GM18519 (cell line): ENCODE measurements at regions not wholly inside any gene's neighbourhood (a gene's known extent, or its start where the extent isn't known, plus 50 kb on each side); places are given as distances from the start of the nearest gene placed in this dataset.

Experiments
- ATAC-seq: cut with Tn5 transposase; IDR thresholded peaks from one replicate; pipeline ENCODE4 v1.9.1; 2021; ENCODE audit warnings: mild to moderate bottlenecking, moderate library complexity; ENCODE audit not compliant: unreplicated experiment, low FRiP score

- no peak for ATAC-seq
These were observed 375.2 kb upstream of the RPS6KA3 start for GRCh38 chrX:20641954-20642353.

DNA sequence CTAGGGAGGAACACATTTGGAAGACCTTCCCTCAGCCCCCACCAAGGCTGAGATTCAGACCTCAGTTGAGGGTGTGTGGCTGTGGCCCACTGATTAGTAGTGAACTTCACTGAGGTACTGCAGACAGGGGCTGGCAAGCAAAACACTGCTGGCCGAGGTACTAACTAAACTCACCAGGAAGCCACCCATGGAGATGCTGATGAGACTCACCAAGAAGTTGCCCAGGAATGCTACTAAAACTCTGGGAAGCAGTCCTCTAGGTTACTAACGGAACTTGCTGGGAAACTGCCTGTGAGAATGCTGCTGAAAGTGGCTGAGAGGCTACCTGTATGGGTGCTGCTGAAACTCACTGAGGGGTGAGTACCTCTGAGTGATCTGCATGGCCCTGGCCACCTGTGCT is 372.4 kb upstream of the RPS6KA3 start:
- no peak for ATAC-seq

DNA sequence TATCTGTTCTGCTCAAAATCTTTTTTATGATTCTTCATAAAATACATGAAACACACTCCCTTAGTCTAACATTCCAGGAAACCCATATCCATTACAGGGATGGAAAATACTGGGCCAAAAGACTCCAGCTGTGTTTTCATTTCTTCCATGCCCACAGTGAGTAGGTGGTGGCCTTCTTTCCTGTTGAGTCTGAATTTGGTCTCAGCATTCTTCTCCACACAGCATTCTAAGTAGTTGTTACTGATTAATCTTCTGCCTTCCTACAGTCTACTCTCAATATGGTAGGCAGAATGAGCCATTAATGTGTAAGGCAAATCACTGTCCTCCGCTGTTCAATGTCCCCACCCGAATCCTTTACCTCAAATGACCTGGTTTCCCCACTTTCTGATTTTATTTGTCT is 370.6 kb upstream of the RPS6KA3 start:
- no peak for ATAC-seq

DNA sequence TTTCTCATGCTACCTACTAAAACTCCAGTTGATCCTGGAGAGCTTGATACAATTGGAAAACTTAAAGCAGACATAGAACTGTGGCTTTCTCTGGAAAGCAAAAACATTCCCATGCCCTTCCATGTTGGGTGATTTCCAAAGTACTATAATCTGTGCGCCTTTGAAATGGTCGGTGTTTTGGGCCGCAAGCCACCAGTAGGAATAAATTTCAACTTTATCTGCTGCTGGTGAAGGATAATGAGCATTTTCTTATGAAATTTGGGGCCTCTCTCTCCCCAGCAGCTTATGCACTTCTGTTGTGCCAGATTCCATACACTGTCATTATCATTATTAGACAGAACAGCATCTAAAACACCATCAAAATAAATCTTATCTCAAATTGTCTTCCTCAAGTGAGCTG is 366.7 kb upstream of the RPS6KA3 start:
- ATAC-seq, result no peak

- ATAC-seq, result no peak
These were observed 356.7 kb upstream of the RPS6KA3 start for GRCh38 chrX:20623448-20623847.

- ATAC-seq, result no peak
These were observed 353.6 kb upstream of the RPS6KA3 start for GRCh38 chrX:20620306-20620705.

DNA sequence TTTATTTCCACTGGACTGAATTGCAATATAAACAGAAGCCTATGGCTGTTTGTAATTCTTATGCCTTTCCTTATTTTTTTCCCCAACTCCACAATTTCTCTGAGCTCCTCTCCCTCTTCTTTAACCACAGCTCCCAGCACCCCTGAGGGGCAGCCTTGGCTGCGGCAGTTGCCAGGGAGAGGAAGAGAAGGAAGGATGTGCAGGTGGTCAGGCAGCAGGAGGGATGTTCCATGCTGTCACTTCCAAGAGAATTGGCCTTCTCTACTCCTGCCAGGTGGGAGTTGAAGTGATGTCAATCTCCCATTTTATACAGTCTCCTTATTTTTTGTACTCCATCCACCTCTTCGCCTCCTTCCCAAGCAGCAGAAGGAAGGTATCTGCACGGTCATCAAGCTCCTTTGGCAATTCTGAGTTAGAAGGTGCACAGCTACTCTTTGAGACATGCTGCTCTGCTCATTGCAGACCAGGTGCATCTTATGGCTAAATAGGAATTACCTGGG is 343.3 kb upstream of the RPS6KA3 start:
- no peak for ATAC-seq

GRCh38 chrX:20606831-20607230 is 340.1 kb upstream of the RPS6KA3 start:
- no peak for ATAC-seq

- ATAC-seq, result no peak
These were observed 330.1 kb upstream of the RPS6KA3 start for GRCh38 chrX:20596856-20597255.

- ATAC-seq, result no peak
These were observed 329.3 kb upstream of the RPS6KA3 start for GRCh38 chrX:20595928-20596575.

GRCh38 chrX:20594985-20595384 is 328.3 kb upstream of the RPS6KA3 start:
- no peak for ATAC-seq

GRCh38 chrX:20593836-20594235 is 327.1 kb upstream of the RPS6KA3 start:
- no peak for ATAC-seq

- ATAC-seq, result no peak
These were observed 326.7 kb upstream of the RPS6KA3 start for GRCh38 chrX:20593402-20593801.

- no peak for ATAC-seq
These were observed 324.5 kb upstream of the RPS6KA3 start for GRCh38 chrX:20591246-20591645.

DNA sequence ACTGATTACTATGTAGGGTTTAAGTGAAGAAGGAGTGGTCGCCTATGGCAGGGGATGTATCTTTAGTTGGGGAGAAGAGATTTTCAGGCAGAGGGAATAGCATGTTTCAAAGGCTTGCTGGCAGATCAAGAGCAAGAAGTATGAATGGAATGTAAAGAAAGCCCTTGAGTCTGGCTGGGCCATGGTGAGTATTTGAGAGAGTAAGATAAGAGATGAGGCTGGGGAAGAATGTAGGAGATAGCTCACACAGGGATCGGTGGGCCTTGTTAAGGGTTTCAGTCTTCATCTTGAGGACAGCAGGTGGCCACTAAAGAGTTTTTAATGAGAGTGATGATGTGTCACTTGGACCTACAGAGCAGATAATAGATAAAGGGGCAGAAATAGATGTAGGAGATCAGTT is 319.1 kb upstream of the RPS6KA3 start:
- ATAC-seq, result no peak

GRCh38 chrX:20571611-20572010 is 304.9 kb upstream of the RPS6KA3 start:
- ATAC-seq, result no peak

GRCh38 chrX:20567108-20567507 is 300.4 kb upstream of the RPS6KA3 start:
- no peak for ATAC-seq

- peak; percentile 77 for ATAC-seq
These were observed 280.9 kb upstream of the RPS6KA3 start for GRCh38 chrX:20547611-20548051.

GRCh38 chrX:20545538-20545937 is 278.8 kb upstream of the RPS6KA3 start:
- ATAC-seq, result no peak

DNA sequence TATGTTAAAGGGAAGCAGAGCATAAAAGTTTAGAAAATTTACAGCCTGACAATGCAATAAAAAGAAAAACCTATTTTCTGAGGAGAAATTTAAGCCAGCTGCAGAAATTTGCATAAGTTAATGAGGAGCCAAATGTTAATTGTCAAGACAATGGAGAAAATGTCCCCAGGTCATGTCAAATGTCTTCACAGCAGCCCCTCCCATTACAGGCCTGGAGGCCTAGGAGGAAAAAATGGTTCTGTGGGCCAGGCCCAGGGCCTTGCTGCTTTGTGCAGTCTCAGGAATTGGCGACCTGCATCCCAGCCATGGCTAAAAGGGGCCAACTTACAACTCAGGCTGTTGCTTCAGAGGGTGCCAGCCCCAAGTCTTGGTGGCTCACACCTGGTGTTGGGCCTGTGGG is 275.4 kb upstream of the RPS6KA3 start:
- ATAC-seq, result no peak

GRCh38 chrX:20538974-20539373 is 272.3 kb upstream of the RPS6KA3 start:
- ATAC-seq, result no peak

- no peak for ATAC-seq
These were observed 265.0 kb upstream of the RPS6KA3 start for GRCh38 chrX:20531667-20532066.
